GM12875 (cell line): ENCODE measurements at regions not wholly inside any gene's neighbourhood (a gene's known extent, or its start where the extent isn't known, plus 50 kb on each side); places are given as distances from the start of the nearest gene placed in this dataset.

Experiments used
- H3K4me3 ChIP-seq: one replicate; pipeline ENCODE4 v1.5.1; 2011; ENCODE audit warnings: low read depth, low read length, control low read depth
- TF ChIP-seq, protein P1 (sequence below): IDR thresholded peaks from 2 replicates; pipeline ENCODE4 v1.5.1; 2011; ENCODE audit warnings: low read depth, mild to moderate bottlenecking, control low read depth, inconsistent platforms, low read length, moderate library complexity, borderline replicate concordance; ENCODE audit not compliant: insufficient read depth

- H3K4me3 ChIP-seq: no peak overlapping the region
- TF ChIP-seq, protein P1, sequence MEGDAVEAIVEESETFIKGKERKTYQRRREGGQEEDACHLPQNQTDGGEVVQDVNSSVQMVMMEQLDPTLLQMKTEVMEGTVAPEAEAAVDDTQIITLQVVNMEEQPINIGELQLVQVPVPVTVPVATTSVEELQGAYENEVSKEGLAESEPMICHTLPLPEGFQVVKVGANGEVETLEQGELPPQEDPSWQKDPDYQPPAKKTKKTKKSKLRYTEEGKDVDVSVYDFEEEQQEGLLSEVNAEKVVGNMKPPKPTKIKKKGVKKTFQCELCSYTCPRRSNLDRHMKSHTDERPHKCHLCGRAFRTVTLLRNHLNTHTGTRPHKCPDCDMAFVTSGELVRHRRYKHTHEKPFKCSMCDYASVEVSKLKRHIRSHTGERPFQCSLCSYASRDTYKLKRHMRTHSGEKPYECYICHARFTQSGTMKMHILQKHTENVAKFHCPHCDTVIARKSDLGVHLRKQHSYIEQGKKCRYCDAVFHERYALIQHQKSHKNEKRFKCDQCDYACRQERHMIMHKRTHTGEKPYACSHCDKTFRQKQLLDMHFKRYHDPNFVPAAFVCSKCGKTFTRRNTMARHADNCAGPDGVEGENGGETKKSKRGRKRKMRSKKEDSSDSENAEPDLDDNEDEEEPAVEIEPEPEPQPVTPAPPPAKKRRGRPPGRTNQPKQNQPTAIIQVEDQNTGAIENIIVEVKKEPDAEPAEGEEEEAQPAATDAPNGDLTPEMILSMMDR: no peak
These were observed 401.6 kb upstream of the TNP1 start for GRCh38 chr2:217261452-217261851.

GRCh38 chr2:217260441-217261115 is 400.7 kb upstream of the TNP1 start:
- no peak overlapping the region for H3K4me3 ChIP-seq
- TF ChIP-seq, protein P1: no peak

DNA sequence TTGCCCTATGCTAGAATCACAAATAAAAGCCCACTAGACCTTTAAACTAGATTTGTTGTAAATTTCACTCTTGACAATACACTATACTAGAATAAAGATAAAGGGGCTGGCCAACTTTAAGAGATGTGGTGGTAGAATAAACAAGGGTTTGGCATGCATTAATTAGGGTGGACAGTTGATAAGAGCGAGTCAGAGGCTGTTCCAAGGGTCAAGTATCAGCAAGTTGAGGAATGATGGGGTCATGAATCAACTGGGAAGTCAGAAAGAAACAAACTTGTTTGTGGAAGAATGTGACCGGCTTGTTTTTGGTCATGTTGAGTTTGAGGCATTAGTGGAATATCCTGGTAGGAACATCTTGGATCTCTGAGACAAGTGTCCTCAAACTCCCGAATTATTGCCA is 398.3 kb upstream of the TNP1 start:
- TF ChIP-seq, protein P1: no peak

GRCh38 chr2:217256251-217256650 is 396.4 kb upstream of the TNP1 start:
- H3K4me3 ChIP-seq: no peak overlapping the region
- TF ChIP-seq, protein P1: no peak

More for the DNA sequence above, 398.3 kb upstream of the TNP1 start:
- H3K4me3 ChIP-seq: no peak overlapping the region

DNA sequence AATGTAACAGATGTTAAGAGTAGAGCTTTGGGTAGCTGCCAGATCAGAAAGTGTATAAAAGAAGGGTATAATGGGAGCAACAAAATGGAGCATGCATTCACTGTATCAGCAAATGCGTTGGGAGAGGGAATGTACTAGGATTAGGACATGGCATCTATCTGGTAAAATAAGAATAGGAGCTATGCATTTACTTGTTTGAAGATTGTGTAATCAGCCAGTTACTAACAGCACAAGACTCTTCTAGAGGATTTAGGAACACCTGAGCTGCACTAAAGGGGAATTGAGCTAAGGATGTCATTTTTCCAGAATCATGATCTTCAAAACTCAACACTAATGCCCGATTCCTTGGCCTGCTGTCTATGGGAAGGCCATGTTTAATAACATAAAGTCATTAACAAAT is 394.2 kb upstream of the TNP1 start:
- TF ChIP-seq, protein P1: no peak
- H3K4me3 ChIP-seq: no peak overlapping the region

DNA sequence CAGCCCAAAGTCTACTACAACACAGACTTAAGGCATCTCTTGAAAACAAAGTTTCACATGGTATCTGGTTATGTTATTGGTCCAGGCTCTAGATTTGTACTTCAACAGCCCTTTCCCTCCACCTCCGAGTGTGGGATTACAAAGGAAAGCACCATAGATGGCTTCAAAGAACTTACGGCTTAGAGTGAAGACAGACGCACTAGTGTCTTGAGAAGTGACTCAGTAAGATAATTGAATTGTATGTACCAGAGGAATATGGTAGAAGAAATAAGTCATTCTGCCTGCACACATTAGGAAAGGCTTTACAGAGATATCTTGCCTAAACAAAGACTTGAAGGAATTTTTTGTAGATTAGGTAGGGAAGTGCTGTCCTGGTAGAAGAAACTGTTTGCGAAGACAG is 392.3 kb upstream of the TNP1 start:
- H3K4me3 ChIP-seq: no peak overlapping the region
- TF ChIP-seq, protein P1: no peak

DNA sequence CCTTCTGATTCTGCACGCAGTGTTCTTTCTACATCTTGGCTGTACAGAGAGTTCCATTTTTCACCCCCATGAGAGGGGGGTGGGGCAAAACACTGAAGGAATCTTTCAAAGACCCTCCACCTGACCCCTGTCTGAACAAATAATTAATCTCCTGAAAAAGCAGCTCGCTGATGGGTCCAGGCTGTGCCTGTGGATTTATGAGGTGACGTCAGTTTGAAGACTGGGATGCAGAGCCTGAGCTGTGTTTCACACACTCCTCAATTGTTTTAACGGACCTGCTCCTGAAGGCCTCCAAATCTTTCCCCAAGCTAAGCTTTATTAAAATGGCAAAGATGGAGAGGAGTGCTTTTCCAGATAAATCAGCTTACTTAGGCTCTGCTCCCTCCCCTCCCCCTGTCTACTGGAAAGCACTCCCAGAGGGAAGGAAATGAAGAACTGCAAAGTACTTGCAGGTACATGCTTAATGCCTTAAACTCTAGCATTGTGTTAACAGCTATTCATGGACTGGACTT is 390.2 kb upstream of the TNP1 start:
- H3K4me3 ChIP-seq: no peak overlapping the region
- TF ChIP-seq, protein P1: no peak
